Heart right ventricle (tissue), 16 donors: ENCODE measurements at regions not wholly inside any gene's neighbourhood (a gene's known extent, or its start where the extent isn't known, plus 50 kb on each side); places are given as distances from the start of the nearest gene placed in this dataset.

Experiments used
- ATAC-seq, 8 donors: fragments of 200-7000 bp; cut with Tn5 transposase; one replicate each; pipeline ENCODE4 v1.9.1; 2020; ENCODE audit warnings: mild to moderate bottlenecking in 8 of 8, moderate library complexity in 8 of 8, moderate number of reproducible peaks in 1 of 8
- DNase-seq, 2 donors: peaks; one replicate each; pipeline ENCODE4 v3.0.0-alpha.2; 2020
- H3K27ac ChIP-seq, 10 donors: fragments of 200-600 bp; sonication (generic) in 2 of 10; one replicate each; pipeline versions ENCODE4 v1.5.0 to v1.8.0; 2020 to 2022; ENCODE audit warnings: mild to moderate bottlenecking in 3 of 10
- H3K27me3 ChIP-seq, 7 donors: fragments of 200-600 bp; one replicate each; pipeline ENCODE4 v1.8.0; 2021 to 2022; ENCODE audit warnings: mild to moderate bottlenecking in 2 of 7
- H3K36me3 ChIP-seq, 9 donors: fragments of 200-600 bp; sonication (generic) in 1 of 9; one replicate each; pipeline versions ENCODE4 v1.5.0 to v1.8.0; 2020 to 2022; ENCODE audit warnings: mild to moderate bottlenecking in 2 of 9
- H3K4me1 ChIP-seq, 9 donors: fragments of 200-600 bp; sonication (generic) in 1 of 9; one replicate each; pipeline versions ENCODE4 v1.5.0 to v1.8.0; 2020 to 2022; ENCODE audit warnings: mild to moderate bottlenecking in 4 of 9
- H3K4me3 ChIP-seq, 10 donors: fragments of 200-600 bp; sonication (generic) in 2 of 10; one replicate each; pipeline versions ENCODE4 v1.5.0 to v1.8.0; 2020 to 2022; ENCODE audit warnings: mild to moderate bottlenecking in 7 of 10, moderate library complexity in 2 of 10
- H3K9me3 ChIP-seq, 11 donors: fragments of 200-600 bp in 10 of 11; sonication (generic) in 2 of 11; one replicate each; pipeline versions ENCODE4 v1.5.0 to v1.8.0; 2013 to 2022; ENCODE audit warnings: mild to moderate bottlenecking in 2 of 11, control low read depth in 1 of 11, moderate library complexity in 1 of 11
- CTCF ChIP-seq, 9 donors: fragments of 200-600 bp; sonication (generic) in 2 of 9; IDR thresholded peaks; one replicate each; pipeline versions ENCODE4 v1.5.0 to v1.8.0; 2021 to 2022; ENCODE audit warnings: antibody characterized with exemption in 9 of 9, mild to moderate bottlenecking in 5 of 9, moderate library complexity in 1 of 9
- WGBS, 2 donors: extraction: QIAGEN DNeasy Blood & Tissue Kit; methylation state at CpG; one replicate each; pipeline ENCODE4 v1.1.7; 2013; ENCODE audit warnings: inconsistent platforms in 1 of 2; 5-methylcytosine and 5-hydroxymethylcytosine counted together
- intact Hi-C, 10 donors: fragments of 100-400 bp; cut with DNase I; formaldehyde crosslinking; loops; one replicate each; pipeline versions ENCODE4 v1.11.1 to v1.14.2; 2022
- donor health status: Arrhythmogenic right ventricular cardiomyopathy.
- donor health status: ischemic (EF 13 %, LVEDD 7.1; RV severe dilation, severe dysfunction).
- donor health status: healthy with polysubstance abuse.
- donor health status: DM: no; HTN: yes; CAD: no.
- donor health status: DM: no; HTN: no; CAD: no.
- donor health status: ischemic (EF 25% LVEDD 6.9; RV normal size, moderate dysfunction).
- donor health status: ischemic (EF 25% LVEDD 5.7; RV mildly dilated, moderate dysfunction).
- donor health status: healthy.
- donor health status: DM: yes; HTN: yes; CAD: no.
- donor health status: Ischemic cardiomyopathy.
- donor health status: ischemic (EF 35%, LVEDD 5.7; RV mildly dilated, moderate dysfunction).
- donor health status: nonischemic (EF 11% LVEDD 7.7; RV severe dilation, severe dysfunction).
- donor health status: DM: yes; HTN: yes; CAD: no.
- donor health status: PGD.
- donor health status: ischemic (EF 29% LVEDD 5.4; RV normal size, mild dysfunction).
- donor health status: nonischemic (EF 23%, LVEDD 6.1; RV moderate dilation, normal function).

GRCh38 chr3:21801631-21802030 lies 50.6 kb upstream of the ZNF385D start:
- H3K27me3 ChIP-seq = no peaks in the 10 kb centered on the region
- 69 to 78% methylated on average over 3 of the region's 3 CpGs for WGBS, 2 donors
- intact Hi-C loops = no loop called here

GRCh38 chr3:21803604-21804003 lies 52.6 kb upstream of the ZNF385D start:
- ATAC-seq (peak in 3 of 8 donors; percentile 29 to 65 (median 48)), DNase-seq (no peak)
- intact Hi-C loops = no loop called here
- 55 to 64% methylated on average over 1 of the region's 1 CpG for WGBS, 2 donors
- H3K9me3 ChIP-seq = peaks cover 0 to 23% (median 7%) of the 10 kb centered on the region in 11 donors
- peaks cover 0 to 18% (median 0%) of the 10 kb centered on the region in 9 donors for H3K4me1 ChIP-seq
- H3K36me3 ChIP-seq = no peaks in the 10 kb centered on the region
- no peaks in the 10 kb centered on the region for H3K27me3 ChIP-seq
- no peak for TF ChIP-seq CTCF (IDR thresholded peaks at IDR 0.05)
- H3K27ac ChIP-seq = no peak overlapping the region
- no peak overlapping the region for H3K4me3 ChIP-seq

More at GRCh38 chr3:21801631-21802030, 50.6 kb upstream of the ZNF385D start:
- peaks cover 0 to 14% (median 0%) of the 10 kb centered on the region in 9 donors for H3K4me1 ChIP-seq
- TF ChIP-seq CTCF (IDR thresholded peaks at IDR 0.05) = no peak
- DNase-seq (no peak), ATAC-seq (no peak)
- peaks cover 0 to 23% (median 7%) of the 10 kb centered on the region in 11 donors for H3K9me3 ChIP-seq
- H3K36me3 ChIP-seq = no peaks in the 10 kb centered on the region
- H3K27ac ChIP-seq = no peak overlapping the region
- no peak overlapping the region for H3K4me3 ChIP-seq

- intact Hi-C loops = no loop called here
- DNase-seq (no peak), ATAC-seq (peak in 1 of 8 donors; percentile 39)
- 71% methylated on average over 2 of the region's 2 CpGs for WGBS, 2 donors
- H3K27ac ChIP-seq = no peak overlapping the region
- peaks cover 0 to 22% (median 0%) of the 10 kb centered on the region in 9 donors for H3K4me1 ChIP-seq
- H3K9me3 ChIP-seq = peaks cover 0 to 18% (median 7%) of the 10 kb centered on the region in 11 donors
- no peaks in the 10 kb centered on the region for H3K27me3 ChIP-seq
- H3K4me3 ChIP-seq = no peak overlapping the region
- no peak for TF ChIP-seq CTCF (IDR thresholded peaks at IDR 0.05)
- no peaks in the 10 kb centered on the region for H3K36me3 ChIP-seq
Measured at GRCh38 chr3:21804330-21804729, 53.3 kb upstream of the ZNF385D start.

- intact Hi-C loops = no loop called here
- no peak for TF ChIP-seq CTCF (IDR thresholded peaks at IDR 0.05)
- no peak overlapping the region for H3K27ac ChIP-seq
- no peaks in the 10 kb centered on the region for H3K9me3 ChIP-seq
- no peaks in the 10 kb centered on the region for H3K36me3 ChIP-seq
- no peak for DNase-seq
- no peaks in the 10 kb centered on the region for H3K27me3 ChIP-seq
- 69 to 86% methylated on average over 1 of the region's 1 CpG for WGBS, 2 donors
- H3K4me3 ChIP-seq = no peak overlapping the region
- ATAC-seq = no peak
- peaks cover 0 to 22% (median 0%) of the 10 kb centered on the region in 9 donors for H3K4me1 ChIP-seq
Measured at GRCh38 chr3:21806733-21807132, 55.7 kb upstream of the ZNF385D start.
